ENCODE measurements at regions not wholly inside any gene's neighbourhood (a gene's known extent, or its start where the extent isn't known, plus 50 kb on each side); places are given as distances from the start of the nearest gene placed in this dataset.

GRCh38 chr1:90480271-90480835 is 236.7 kb downstream of the BARHL2 start:
- WGBS (ENCODE audit: insufficient coverage): no CpG with 5 or more reads among the region's 1 CpG
- Histone ChIP-seq H3K36me3 (ENCODE audit: control insufficient read depth in 4 of 4, insufficient read depth in 4 of 4, low read length in 3 of 4) (no peaks in the 10 kb centered on the region), H3K9me3 (ENCODE audit: control extremely low read depth in 1 of 5, control insufficient read depth in 4 of 5, insufficient read depth in 2 of 5, low read depth in 1 of 5, low read length in 4 of 5) (no peaks in the 10 kb centered on the region), H3K27ac (ENCODE audit: insufficient read depth in 1 of 2, low read depth in 1 of 2, low read length in 2 of 2, poor library complexity in 1 of 2, severe bottlenecking in 2 of 2) (no peak overlapping the region), H3K27me3 (replicated peaks in 2 of 5; ENCODE audit: control insufficient read depth in 4 of 5, insufficient read depth in 5 of 5, low read length in 4 of 5) (no peaks in the 10 kb centered on the region), H3K4me1 (ENCODE audit: control extremely low read depth in 1 of 4, control insufficient read depth in 4 of 4, insufficient read depth in 4 of 4, low read length in 3 of 4) (no peaks in the 10 kb centered on the region), H3K4me3 (ENCODE audit: control insufficient read depth in 1 of 7, extremely low read depth in 1 of 7, insufficient read depth in 4 of 7, low read depth in 2 of 7, low read length in 6 of 7) (no peak overlapping the region)
- DNase-seq: no peak
- POLR2A ChIA-PET: no interaction called here
- CTCF ChIA-PET: no interaction called here

- 100% methylated on average over 1 of the region's 3 CpGs for WGBS (ENCODE audit: insufficient coverage)
- H3K27ac ChIP-seq (ENCODE audit: insufficient read depth in 1 of 2, low read depth in 1 of 2, low read length in 2 of 2, poor library complexity in 1 of 2, severe bottlenecking in 2 of 2): no peak overlapping the region
- ChIA-PET CTCF (interaction anchor here (1.3 kb wide), 1 partner anchor 10 kb away, joined by 3 read pairs; no protein-coding TSS in a partner anchor), POLR2A (no interaction called here)
- H3K4me3 ChIP-seq (ENCODE audit: control insufficient read depth in 1 of 7, extremely low read depth in 1 of 7, insufficient read depth in 4 of 7, low read depth in 2 of 7, low read length in 6 of 7): no peak overlapping the region
- DNase-seq: no peak
- H3K9me3 ChIP-seq (ENCODE audit: control extremely low read depth in 1 of 5, control insufficient read depth in 4 of 5, insufficient read depth in 2 of 5, low read depth in 1 of 5, low read length in 4 of 5): no peaks in the 10 kb centered on the region
- H3K27me3 ChIP-seq (replicated peaks in 2 of 5; ENCODE audit: control insufficient read depth in 4 of 5, insufficient read depth in 5 of 5, low read length in 4 of 5): no peaks in the 10 kb centered on the region
- H3K4me1 ChIP-seq (ENCODE audit: control extremely low read depth in 1 of 4, control insufficient read depth in 4 of 4, insufficient read depth in 4 of 4, low read length in 3 of 4): no peaks in the 10 kb centered on the region
- H3K36me3 ChIP-seq (ENCODE audit: control insufficient read depth in 4 of 4, insufficient read depth in 4 of 4, low read length in 3 of 4): no peaks in the 10 kb centered on the region
Observed at GRCh38 chr1:90476994-90477393, 240.1 kb downstream of the BARHL2 start.

- WGBS (ENCODE audit: insufficient coverage): 100% methylated on average over 1 of the region's 1 CpG
- Histone ChIP-seq H3K27me3 (replicated peaks in 2 of 5; ENCODE audit: control insufficient read depth in 4 of 5, insufficient read depth in 5 of 5, low read length in 4 of 5) (no peaks in the 10 kb centered on the region), H3K4me1 (ENCODE audit: control extremely low read depth in 1 of 4, control insufficient read depth in 4 of 4, insufficient read depth in 4 of 4, low read length in 3 of 4) (no peaks in the 10 kb centered on the region), H3K36me3 (ENCODE audit: control insufficient read depth in 4 of 4, insufficient read depth in 4 of 4, low read length in 3 of 4) (no peaks in the 10 kb centered on the region), H3K9me3 (ENCODE audit: control extremely low read depth in 1 of 5, control insufficient read depth in 4 of 5, insufficient read depth in 2 of 5, low read depth in 1 of 5, low read length in 4 of 5) (no peaks in the 10 kb centered on the region), H3K4me3 (ENCODE audit: control insufficient read depth in 1 of 7, extremely low read depth in 1 of 7, insufficient read depth in 4 of 7, low read depth in 2 of 7, low read length in 6 of 7) (no peak overlapping the region), H3K27ac (ENCODE audit: insufficient read depth in 1 of 2, low read depth in 1 of 2, low read length in 2 of 2, poor library complexity in 1 of 2, severe bottlenecking in 2 of 2) (no peak overlapping the region)
- ChIA-PET POLR2A (no interaction called here), CTCF (no interaction called here)
- DNase-seq: no peak
Observed at GRCh38 chr1:90476411-90476810, 240.7 kb downstream of the BARHL2 start.

- Histone ChIP-seq H3K27ac (ENCODE audit: insufficient read depth in 1 of 2, low read depth in 1 of 2, low read length in 2 of 2, poor library complexity in 1 of 2, severe bottlenecking in 2 of 2) (no peak overlapping the region), H3K36me3 (ENCODE audit: control insufficient read depth in 4 of 4, insufficient read depth in 4 of 4, low read length in 3 of 4) (no peaks in the 10 kb centered on the region), H3K4me3 (ENCODE audit: control insufficient read depth in 1 of 7, extremely low read depth in 1 of 7, insufficient read depth in 4 of 7, low read depth in 2 of 7, low read length in 6 of 7) (no peak overlapping the region), H3K4me1 (ENCODE audit: control extremely low read depth in 1 of 4, control insufficient read depth in 4 of 4, insufficient read depth in 4 of 4, low read length in 3 of 4) (no peaks in the 10 kb centered on the region), H3K9me3 (ENCODE audit: control extremely low read depth in 1 of 5, control insufficient read depth in 4 of 5, insufficient read depth in 2 of 5, low read depth in 1 of 5, low read length in 4 of 5) (no peaks in the 10 kb centered on the region), H3K27me3 (replicated peaks in 2 of 5; ENCODE audit: control insufficient read depth in 4 of 5, insufficient read depth in 5 of 5, low read length in 4 of 5) (no peaks in the 10 kb centered on the region)
- no peak for DNase-seq
- no CpG with 5 or more reads among the region's 2 CpGs for WGBS (ENCODE audit: insufficient coverage)
- ChIA-PET CTCF (no interaction called here), POLR2A (no interaction called here)
Observed at GRCh38 chr1:90475631-90476030, 241.5 kb downstream of the BARHL2 start.

GRCh38 chr1:90474731-90475130 is 242.4 kb downstream of the BARHL2 start:
- Histone ChIP-seq H3K27ac (ENCODE audit: insufficient read depth in 1 of 2, low read depth in 1 of 2, low read length in 2 of 2, poor library complexity in 1 of 2, severe bottlenecking in 2 of 2) (no peak overlapping the region), H3K36me3 (ENCODE audit: control insufficient read depth in 4 of 4, insufficient read depth in 4 of 4, low read length in 3 of 4) (no peaks in the 10 kb centered on the region), H3K4me1 (ENCODE audit: control extremely low read depth in 1 of 4, control insufficient read depth in 4 of 4, insufficient read depth in 4 of 4, low read length in 3 of 4) (no peaks in the 10 kb centered on the region), H3K9me3 (ENCODE audit: control extremely low read depth in 1 of 5, control insufficient read depth in 4 of 5, insufficient read depth in 2 of 5, low read depth in 1 of 5, low read length in 4 of 5) (no peaks in the 10 kb centered on the region), H3K4me3 (ENCODE audit: control insufficient read depth in 1 of 7, extremely low read depth in 1 of 7, insufficient read depth in 4 of 7, low read depth in 2 of 7, low read length in 6 of 7) (no peak overlapping the region), H3K27me3 (replicated peaks in 2 of 5; ENCODE audit: control insufficient read depth in 4 of 5, insufficient read depth in 5 of 5, low read length in 4 of 5) (no peaks in the 10 kb centered on the region)
- POLR2A ChIA-PET: no interaction called here
- no peak for DNase-seq
- CTCF ChIA-PET: no interaction called here
- no CpG with 5 or more reads among the region's 1 CpG for WGBS (ENCODE audit: insufficient coverage)

GRCh38 chr1:90474158-90474557 is 242.9 kb downstream of the BARHL2 start:
- Histone ChIP-seq H3K27ac (ENCODE audit: insufficient read depth in 1 of 2, low read depth in 1 of 2, low read length in 2 of 2, poor library complexity in 1 of 2, severe bottlenecking in 2 of 2) (no peak overlapping the region), H3K27me3 (replicated peaks in 2 of 5; ENCODE audit: control insufficient read depth in 4 of 5, insufficient read depth in 5 of 5, low read length in 4 of 5) (no peaks in the 10 kb centered on the region), H3K36me3 (ENCODE audit: control insufficient read depth in 4 of 4, insufficient read depth in 4 of 4, low read length in 3 of 4) (no peaks in the 10 kb centered on the region), H3K4me1 (ENCODE audit: control extremely low read depth in 1 of 4, control insufficient read depth in 4 of 4, insufficient read depth in 4 of 4, low read length in 3 of 4) (no peaks in the 10 kb centered on the region), H3K9me3 (ENCODE audit: control extremely low read depth in 1 of 5, control insufficient read depth in 4 of 5, insufficient read depth in 2 of 5, low read depth in 1 of 5, low read length in 4 of 5) (no peaks in the 10 kb centered on the region), H3K4me3 (ENCODE audit: control insufficient read depth in 1 of 7, extremely low read depth in 1 of 7, insufficient read depth in 4 of 7, low read depth in 2 of 7, low read length in 6 of 7) (no peak overlapping the region)
- ChIA-PET CTCF (no interaction called here), POLR2A (no interaction called here)
- DNase-seq: no peak
- WGBS (ENCODE audit: insufficient coverage): no CpG with 5 or more reads among the region's 2 CpGs

GRCh38 chr1:90472775-90473174 is 244.3 kb downstream of the BARHL2 start:
- no peak overlapping the region for H3K27ac ChIP-seq (ENCODE audit: insufficient read depth in 1 of 2, low read depth in 1 of 2, low read length in 2 of 2, poor library complexity in 1 of 2, severe bottlenecking in 2 of 2)
- peaks cover 0 to 2% (median 0%) of the 10 kb centered on the region in 5 experiments for H3K9me3 ChIP-seq (ENCODE audit: control extremely low read depth in 1 of 5, control insufficient read depth in 4 of 5, insufficient read depth in 2 of 5, low read depth in 1 of 5, low read length in 4 of 5)
- ChIA-PET POLR2A (interaction anchor here (0.6 kb wide), 1 partner anchor 90 kb away, joined by 5 read pairs; no protein-coding TSS in a partner anchor), CTCF (no interaction called here)
- no peaks in the 10 kb centered on the region for H3K36me3 ChIP-seq (ENCODE audit: control insufficient read depth in 4 of 4, insufficient read depth in 4 of 4, low read length in 3 of 4)
- no peak overlapping the region for H3K4me3 ChIP-seq (ENCODE audit: control insufficient read depth in 1 of 7, extremely low read depth in 1 of 7, insufficient read depth in 4 of 7, low read depth in 2 of 7, low read length in 6 of 7)
- 90% methylated on average over 1 of the region's 1 CpG for WGBS (ENCODE audit: insufficient coverage)
- no peaks in the 10 kb centered on the region for H3K27me3 ChIP-seq (replicated peaks in 2 of 5; ENCODE audit: control insufficient read depth in 4 of 5, insufficient read depth in 5 of 5, low read length in 4 of 5)
- DNase-seq: no peak
- no peaks in the 10 kb centered on the region for H3K4me1 ChIP-seq (ENCODE audit: control extremely low read depth in 1 of 4, control insufficient read depth in 4 of 4, insufficient read depth in 4 of 4, low read length in 3 of 4)
